SJCRH30 (cell line): ENCODE measurements at regions not wholly inside any gene's neighbourhood (a gene's known extent, or its start where the extent isn't known, plus 50 kb on each side); places are given as distances from the start of the nearest gene placed in this dataset.
"Not testable (repeated sequence)": the region's sequence is repeated elsewhere in the genome, so short reads cannot be mapped to it uniquely, and the experiment has no call there.

Experiments
- DNase-seq, 2 experiments: peaks; one replicate each; pipeline ENCODE4 v3.0.0-alpha.2; 2015 to 2020
- H3K27ac ChIP-seq: fragments of 250-450 bp; sonication (Bioruptor Pico); 2 replicates; pipeline ENCODE4 v1.5.1; 2020; ENCODE audit warnings: mild to moderate bottlenecking, moderate library complexity
- H3K27me3 ChIP-seq: fragments of 250-450 bp; sonication (Bioruptor Pico); 2 replicates; pipeline ENCODE4 v1.5.1; 2020; ENCODE audit warnings: mild to moderate bottlenecking, moderate library complexity
- H3K36me3 ChIP-seq: fragments of 250-450 bp; sonication (Bioruptor Pico); 2 replicates; pipeline ENCODE4 v1.5.1; 2020; ENCODE audit warnings: mild to moderate bottlenecking, moderate library complexity
- H3K4me1 ChIP-seq: fragments of 250-450 bp; sonication (Bioruptor Pico); 2 replicates; pipeline ENCODE4 v1.5.1; 2020; ENCODE audit warnings: mild to moderate bottlenecking, moderate library complexity
- H3K4me3 ChIP-seq: fragments of 250-450 bp; sonication (Bioruptor Pico); 2 replicates; pipeline ENCODE4 v1.5.1; 2020; ENCODE audit warnings: mild to moderate bottlenecking, moderate library complexity
- H3K9me3 ChIP-seq: fragments of 250-450 bp; sonication (Bioruptor Pico); replicated peaks from 2 replicates; pipeline ENCODE4 v1.5.1; 2020; ENCODE audit warnings: mild to moderate bottlenecking, moderate library complexity

- Histone ChIP-seq H3K27me3 (no peaks in the 10 kb centered on the region), H3K27ac (no peak overlapping the region), H3K9me3 (peaks cover 9% of the 10 kb centered on the region; the same call in 1 of the 2 replicates), H3K4me1 (no peaks in the 10 kb centered on the region), H3K4me3 (no peak overlapping the region), H3K36me3 (no peaks in the 10 kb centered on the region)
- no peak for DNase-seq
Measured at GRCh38 chr11:44468345-44468988, 97.0 kb upstream of the CD82 start.

GRCh38 chr11:44469412-44469811 is 96.1 kb upstream of the CD82 start:
- no peak for DNase-seq
- Histone ChIP-seq H3K27ac (no peak overlapping the region), H3K4me1 (no peaks in the 10 kb centered on the region), H3K4me3 (no peak overlapping the region), H3K27me3 (no peaks in the 10 kb centered on the region), H3K36me3 (no peaks in the 10 kb centered on the region), H3K9me3 (peaks cover 6% of the 10 kb centered on the region; the same call in 1 of the 2 replicates)

- Histone ChIP-seq H3K27me3 (no peaks in the 10 kb centered on the region), H3K4me1 (no peaks in the 10 kb centered on the region), H3K36me3 (no peaks in the 10 kb centered on the region), H3K27ac (no peak overlapping the region), H3K4me3 (no peak overlapping the region), H3K9me3 (no peaks in the 10 kb centered on the region)
- DNase-seq: no peak
Measured at GRCh38 chr11:44470854-44471253, 94.6 kb upstream of the CD82 start.

- no peak overlapping the region for H3K27ac ChIP-seq
- H3K36me3 ChIP-seq: no peaks in the 10 kb centered on the region
- no peaks in the 10 kb centered on the region for H3K4me1 ChIP-seq
- H3K9me3 ChIP-seq: no peaks in the 10 kb centered on the region
- DNase-seq: no peak
- no peaks in the 10 kb centered on the region for H3K27me3 ChIP-seq
- no peak overlapping the region for H3K4me3 ChIP-seq
Measured at GRCh38 chr11:44471603-44472002, 93.9 kb upstream of the CD82 start.

- no peaks in the 10 kb centered on the region for H3K27me3 ChIP-seq
- no peak for DNase-seq
- H3K4me3 ChIP-seq: no peak overlapping the region
- no peaks in the 10 kb centered on the region for H3K36me3 ChIP-seq
- H3K9me3 ChIP-seq: no peaks in the 10 kb centered on the region
- no peaks in the 10 kb centered on the region for H3K4me1 ChIP-seq
- H3K27ac ChIP-seq: no peak overlapping the region
Measured at GRCh38 chr11:44472916-44473315, 92.5 kb upstream of the CD82 start.

- Histone ChIP-seq H3K4me3 (no peak overlapping the region), H3K27ac (no peak overlapping the region), H3K36me3 (no peaks in the 10 kb centered on the region)
Measured at GRCh38 chr11:44474702-44475101, 90.8 kb upstream of the CD82 start.

GRCh38 chr11:44475114-44475686 is 90.3 kb upstream of the CD82 start:
- H3K27ac ChIP-seq: no peak overlapping the region
- DNase-seq: peak in 1 of 2 experiments; percentile 34

More at GRCh38 chr11:44474702-44475101, 90.8 kb upstream of the CD82 start:
- no peaks in the 10 kb centered on the region for H3K4me1 ChIP-seq
- no peaks in the 10 kb centered on the region for H3K27me3 ChIP-seq
- no peak for DNase-seq
- no peaks in the 10 kb centered on the region for H3K9me3 ChIP-seq

GRCh38 chr11:44482338-44482737 is 83.1 kb upstream of the CD82 start:
- not testable (repeated sequence) for H3K27me3 ChIP-seq, DNase-seq, H3K4me1 ChIP-seq, H3K27ac ChIP-seq, H3K36me3 ChIP-seq, H3K9me3 ChIP-seq, H3K4me3 ChIP-seq

More at GRCh38 chr11:44475114-44475686, 90.3 kb upstream of the CD82 start:
- no peaks in the 10 kb centered on the region for H3K4me1 ChIP-seq
- no peaks in the 10 kb centered on the region for H3K36me3 ChIP-seq
- no peaks in the 10 kb centered on the region for H3K9me3 ChIP-seq
- H3K27me3 ChIP-seq: no peaks in the 10 kb centered on the region
- no peak overlapping the region for H3K4me3 ChIP-seq

- peak; percentile 47 to 77 for DNase-seq
- H3K4me3 ChIP-seq: no peak overlapping the region
- H3K36me3 ChIP-seq: no peaks in the 10 kb centered on the region
- H3K27ac ChIP-seq: no peak overlapping the region
- H3K27me3 ChIP-seq: no peaks in the 10 kb centered on the region
- H3K4me1 ChIP-seq: no peaks in the 10 kb centered on the region
- no peaks in the 10 kb centered on the region; the same call in 1 of the 2 replicates for H3K9me3 ChIP-seq
Measured at GRCh38 chr11:44483919-44484610, 81.4 kb upstream of the CD82 start.

GRCh38 chr11:44488165-44488965 is 77.1 kb upstream of the CD82 start:
- no peak overlapping the region for H3K4me3 ChIP-seq
- no peaks in the 10 kb centered on the region for H3K27me3 ChIP-seq
- no peak for DNase-seq
- no peaks in the 10 kb centered on the region for H3K36me3 ChIP-seq
- no peaks in the 10 kb centered on the region for H3K4me1 ChIP-seq
- H3K9me3 ChIP-seq: no peaks in the 10 kb centered on the region; the same call in 1 of the 2 replicates
- H3K27ac ChIP-seq: no peak overlapping the region

- Histone ChIP-seq H3K4me1 (no peaks in the 10 kb centered on the region), H3K27ac (no peak overlapping the region), H3K4me3 (no peak overlapping the region), H3K27me3 (no peaks in the 10 kb centered on the region), H3K9me3 (0 out of 2 replicates have a peak, but pooled peaks cover 3% of the 10 kb centered on the region), H3K36me3 (no peaks in the 10 kb centered on the region)
- no peak for DNase-seq
Measured at GRCh38 chr11:44493383-44493782, 72.1 kb upstream of the CD82 start.

GRCh38 chr11:44493930-44494329 is 71.5 kb upstream of the CD82 start:
- Histone ChIP-seq H3K27ac (no peak overlapping the region), H3K27me3 (no peaks in the 10 kb centered on the region), H3K36me3 (no peaks in the 10 kb centered on the region), H3K4me1 (no peaks in the 10 kb centered on the region), H3K4me3 (no peak overlapping the region), H3K9me3 (0 out of 2 replicates have a peak, but pooled peaks cover 3% of the 10 kb centered on the region)
- DNase-seq: no peak

- DNase-seq: no peak
- Histone ChIP-seq H3K9me3 (0 out of 2 replicates have a peak, but pooled peaks cover 3% of the 10 kb centered on the region), H3K27me3 (no peaks in the 10 kb centered on the region)
Measured at GRCh38 chr11:44494785-44495184, 70.7 kb upstream of the CD82 start.

GRCh38 chr11:44496391-44496790 is 69.1 kb upstream of the CD82 start:
- Histone ChIP-seq H3K27ac (no peak overlapping the region), H3K4me1 (no peaks in the 10 kb centered on the region), H3K27me3 (no peaks in the 10 kb centered on the region), H3K36me3 (no peaks in the 10 kb centered on the region), H3K9me3 (0 out of 2 replicates have a peak, but pooled peaks cover 3% of the 10 kb centered on the region), H3K4me3 (no peak overlapping the region)
- no peak for DNase-seq

More at GRCh38 chr11:44494785-44495184, 70.7 kb upstream of the CD82 start:
- Histone ChIP-seq H3K4me3 (no peak overlapping the region), H3K27ac (no peak overlapping the region), H3K4me1 (no peaks in the 10 kb centered on the region), H3K36me3 (no peaks in the 10 kb centered on the region)
